IMR-90 (cell line): ENCODE measurements at regions not wholly inside any gene's neighbourhood (a gene's known extent, or its start where the extent isn't known, plus 50 kb on each side); places are given as distances from the start of the nearest gene placed in this dataset.

Experiments
- ATAC-seq: fragments of 200-7000 bp; cut with Tn5 transposase; 2 replicates; pipeline ENCODE4 v1.9.1; 2020; ENCODE audit warnings: low read depth, mild to moderate bottlenecking, moderate library complexity
- BruUV-seq: library from RNA; stranded (reverse); fragments of 400-500 nt; replicated peaks from 2 replicates; lab custom pipeline; 2021; lab: Mats Ljungman, UMichigan
- CTCF ChIA-PET: fragments of 300-600 bp; formaldehyde crosslinking; extraction: SDS; loops from one replicate; lab custom pipeline; 2021; ENCODE audit warnings: antibody characterized with exemption; lab: Yijun Ruan, JAX
- POLR2A ChIA-PET: fragments of 300-600 bp; sonication (Branson Sonifier 250); formaldehyde crosslinking; loops from one replicate; lab custom pipeline; 2022; ENCODE audit warnings: antibody characterized with exemption; ENCODE audit not compliant: unreplicated experiment; lab: Charles Lee
- DNase-seq: peaks from one replicate; pipeline ENCODE4 v3.0.0; 2013
- H2AFZ ChIP-seq: replicated peaks from 2 replicates; pipeline ENCODE3; 2013; ENCODE audit warnings: low read length, mild to moderate bottlenecking; ENCODE audit not compliant: poor library complexity
- H2AK5ac ChIP-seq: 2 replicates; pipeline ENCODE4 v1.6.1; 2013; ENCODE audit warnings: low read depth, low read length, inconsistent platforms
- H2AK9ac ChIP-seq: replicated peaks from 2 replicates; pipeline ENCODE3; 2013; ENCODE audit warnings: mild to moderate bottlenecking, low read depth, low read length, moderate library complexity; ENCODE audit not compliant: poor library complexity
- H2BK120ac ChIP-seq: 2 replicates; pipeline ENCODE4 v1.6.1; 2013; ENCODE audit warnings: low read depth, low read length, inconsistent platforms
- H2BK15ac ChIP-seq: 3 replicates; pipeline ENCODE4 v1.6.1; 2013; ENCODE audit warnings: low read depth, low read length, inconsistent platforms
- H2BK20ac ChIP-seq: 2 replicates; pipeline ENCODE4 v1.6.1; 2013; ENCODE audit warnings: low read depth, mild to moderate bottlenecking, inconsistent platforms, low read length, moderate library complexity
- H2BK5ac ChIP-seq: 2 replicates; pipeline ENCODE4 v1.6.1; 2013; ENCODE audit warnings: mild to moderate bottlenecking, low read depth, low read length, inconsistent platforms; ENCODE audit not compliant: poor library complexity, severe bottlenecking
- H3K14ac ChIP-seq: replicated peaks from 2 replicates; pipeline ENCODE4 v1.6.1; 2013; ENCODE audit warnings: low read depth, low read length, inconsistent platforms
- H3K18ac ChIP-seq: 2 replicates; pipeline ENCODE4 v1.6.1; 2013; ENCODE audit warnings: low read depth, low read length, control low read depth
- H3K23ac ChIP-seq: 2 replicates; pipeline ENCODE4 v1.6.1; 2013; ENCODE audit warnings: low read depth, low read length, inconsistent platforms
- H3K27ac ChIP-seq: 2 replicates; pipeline ENCODE4 v1.5.1; 2013; ENCODE audit warnings: mild to moderate bottlenecking, control low read depth, low read length; ENCODE audit not compliant: insufficient read depth
- H3K27me3 ChIP-seq: 2 replicates; pipeline ENCODE4 v1.6.1; 2013; ENCODE audit warnings: low read length; ENCODE audit not compliant: control insufficient read depth, insufficient read depth
- H3K36me3 ChIP-seq: 2 replicates; pipeline ENCODE4 v1.6.1; 2013; ENCODE audit warnings: low read length, mixed read lengths; ENCODE audit not compliant: control insufficient read depth, insufficient read depth
- H3K4ac ChIP-seq: 2 replicates; pipeline ENCODE4 v1.6.1; 2013; ENCODE audit warnings: low read depth, low read length, inconsistent platforms
- H3K4me1 ChIP-seq: 2 replicates; pipeline ENCODE4 v1.6.1; 2013; ENCODE audit warnings: low read length, mixed read lengths; ENCODE audit not compliant: control insufficient read depth, insufficient read depth
- H3K4me2 ChIP-seq: 2 replicates; pipeline ENCODE4 v1.6.1; 2013; ENCODE audit warnings: low read depth, mild to moderate bottlenecking, control low read depth, low read length, moderate library complexity
- H3K4me3 ChIP-seq: 2 replicates; pipeline ENCODE4 v1.5.1; 2013; ENCODE audit warnings: low read depth, mild to moderate bottlenecking, control low read depth, low read length, moderate library complexity; ENCODE audit not compliant: insufficient read depth
- H3K56ac ChIP-seq: 2 replicates; pipeline ENCODE4 v1.6.1; 2013; ENCODE audit warnings: low read length, inconsistent platforms; ENCODE audit not compliant: insufficient read depth; ENCODE audit errors: extremely low read depth
- H3K79me1 ChIP-seq, 2 experiments: 2 replicates each; pipeline ENCODE4 v1.6.1; 2013; ENCODE audit warnings: low read length in 2 of 2, inconsistent platforms in 1 of 2, low read depth in 1 of 2
- H3K9ac ChIP-seq: 2 replicates; pipeline ENCODE4 v1.6.1; 2013; ENCODE audit warnings: low read depth, low read length, control low read depth
- H3K9me1 ChIP-seq: 2 replicates; pipeline ENCODE4 v1.6.1; 2013; ENCODE audit warnings: low read length, inconsistent platforms; ENCODE audit not compliant: insufficient read depth
- H3K9me3 ChIP-seq: 2 replicates; pipeline ENCODE4 v1.6.1; 2013; ENCODE audit warnings: low read length; ENCODE audit not compliant: control insufficient read depth, insufficient read depth
- H4K20me1 ChIP-seq: 2 replicates; pipeline ENCODE4 v1.6.1; 2013; ENCODE audit warnings: low read length, inconsistent platforms; ENCODE audit not compliant: insufficient read depth
- H4K5ac ChIP-seq: 2 replicates; pipeline ENCODE4 v1.6.1; 2013; ENCODE audit warnings: mild to moderate bottlenecking, low read depth, low read length, control low read depth
- H4K8ac ChIP-seq, 2 experiments: 2 replicates each; pipeline ENCODE4 v1.6.1; 2013; ENCODE audit warnings: low read depth in 2 of 2, low read length in 2 of 2, control low read depth in 1 of 2, inconsistent platforms in 1 of 2
- H4K91ac ChIP-seq: 2 replicates; pipeline ENCODE4 v1.6.1; 2013; ENCODE audit warnings: low read depth, low read length, inconsistent platforms; ENCODE audit not compliant: insufficient read depth
- MAFK ChIP-seq: IDR thresholded peaks from 2 replicates; pipeline ENCODE4 v1.6.1; 2012; ENCODE audit warnings: low read depth, low read length, improper control_type of control experiment
- MAZ ChIP-seq: IDR thresholded peaks from 2 replicates; pipeline ENCODE4 v1.6.1; 2012; ENCODE audit warnings: low read depth, mild to moderate bottlenecking, low read length, improper control_type of control experiment, moderate library complexity, borderline replicate concordance
- MXI1 ChIP-seq: IDR thresholded peaks from 2 replicates; pipeline ENCODE4 v1.6.1; 2012; ENCODE audit warnings: low read depth, mild to moderate bottlenecking, low read length, moderate library complexity, borderline replicate concordance
- NFE2L2 ChIP-seq: fragments of 150-350 bp; IDR thresholded peaks from 2 replicates; pipeline ENCODE4 v1.6.1; 2016; ENCODE audit warnings: low read depth, mild to moderate bottlenecking, low read length
- POLR2A ChIP-seq: IDR thresholded peaks from 2 replicates; pipeline ENCODE4 v1.6.1; 2012; ENCODE audit warnings: mild to moderate bottlenecking, low read depth, low read length
- RCOR1 ChIP-seq: IDR thresholded peaks from 2 replicates; pipeline ENCODE4 v1.6.1; 2012; ENCODE audit warnings: mild to moderate bottlenecking, low read length, improper control_type of control experiment; ENCODE audit not compliant: insufficient replicate concordance
- RFX5 ChIP-seq: IDR thresholded peaks from 2 replicates; pipeline ENCODE4 v1.8.0; 2012; ENCODE audit warnings: low read depth, mild to moderate bottlenecking, low read length, moderate library complexity
- SMC3 ChIP-seq: fragments of 150-350 bp; IDR thresholded peaks from 2 replicates; pipeline ENCODE4 v1.6.1; 2016; ENCODE audit warnings: low read depth, mild to moderate bottlenecking, antibody characterized with exemption, low read length, moderate library complexity
- USF2 ChIP-seq: fragments of 150-350 bp; IDR thresholded peaks from 2 replicates; pipeline ENCODE4 v1.6.1; 2017; ENCODE audit warnings: mild to moderate bottlenecking, antibody characterized with exemption, low read length, low read depth
- WGBS, 2 experiments: methylation state at CpG; one replicate each; pipeline versions ENCODE4 v1.1.5 to v1.1.7; 2013; ENCODE audit warnings: missing lambda C conversion rate in 2 of 2; ENCODE audit not compliant: insufficient read length in 1 of 2; ENCODE audit errors: extremely low coverage in 2 of 2; 5-methylcytosine and 5-hydroxymethylcytosine counted together
- dilution Hi-C: fragments of 300-500 bp; cut with HindIII; formaldehyde crosslinking; loops from one replicate; pipeline ENCODE4 v1.14.3; 2018; ENCODE audit warnings: low sequenced_read_pairs; ENCODE audit not compliant: unreplicated experiment
- in situ Hi-C: fragments of 300-500 bp; cut with MboI; formaldehyde crosslinking; loops from 3 replicates; pipeline ENCODE4 v1.14.3; 2019; ENCODE audit warnings: low sequenced_read_pairs, inconsistent platforms, mixed read lengths
- intact Hi-C: fragments of 100-400 bp; cut with micrococcal nuclease; formaldehyde crosslinking; loops from 2 replicates; pipeline ENCODE4 v1.10.0; 2022
- TF ChIP-seq, protein P1 (sequence below): fragments of 150-350 bp; IDR thresholded peaks from 2 replicates; pipeline ENCODE4 v1.6.1; 2016; ENCODE audit warnings: low read depth, mild to moderate bottlenecking, low read length, moderate library complexity, borderline replicate concordance
- TF ChIP-seq, protein P2 (sequence below): conservative IDR thresholded peaks from 2 replicates; pipeline ENCODE4 v1.5.1; 2012; ENCODE audit warnings: mild to moderate bottlenecking, low read depth, low read length, improper control_type of control experiment

DNA sequence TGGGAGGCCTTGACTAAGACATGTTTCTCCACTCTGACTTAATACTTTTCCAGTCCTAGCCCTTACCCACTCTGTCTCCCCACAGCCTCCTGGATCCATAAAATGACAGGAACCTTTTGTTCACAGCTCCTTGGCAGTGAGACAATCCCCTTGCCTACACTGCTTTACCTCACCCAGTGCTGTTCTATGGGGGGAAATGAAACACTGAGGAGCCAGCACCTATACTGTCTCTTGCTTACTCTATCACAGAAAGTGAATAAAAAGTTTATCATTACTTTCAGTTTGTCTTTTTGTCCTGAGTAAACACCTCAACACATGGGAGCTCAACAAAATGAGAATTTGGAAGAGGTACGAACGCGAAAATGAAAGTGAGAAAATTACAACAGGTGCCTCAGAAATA is 127.2 kb upstream of the DAAM1 start:
- CTCF ChIA-PET: no interaction called here
- no peak overlapping the region for H3K56ac ChIP-seq

More for the DNA sequence above, 127.2 kb upstream of the DAAM1 start:
- H2AFZ ChIP-seq: no peak overlapping the region
- no peak for DNase-seq
- H2AK5ac ChIP-seq: no peak overlapping the region
- H3K36me3 ChIP-seq: no peaks in the 10 kb centered on the region
- no peak overlapping the region for H4K8ac ChIP-seq
- POLR2A ChIA-PET: interaction anchor here (0.6 kb wide), 1 partner anchor 447 kb away, joined by 5 read pairs; no protein-coding TSS in a partner anchor
- no peak overlapping the region for H3K27ac ChIP-seq
- no peak overlapping the region for H2BK15ac ChIP-seq
- intact Hi-C loops (no loop called here), dilution Hi-C loops (no loop called here), in situ Hi-C loops (no loop called here)
- H3K23ac ChIP-seq: no peak overlapping the region
- H3K27me3 ChIP-seq: no peaks in the 10 kb centered on the region
- BruUV-seq: no TSS peak
- ATAC-seq: no peak
- no peak overlapping the region for H3K4me3 ChIP-seq
- no peak overlapping the region for H3K4ac ChIP-seq
- no peak overlapping the region for H2AK9ac ChIP-seq
- no peak overlapping the region for H2BK120ac ChIP-seq
- no peaks in the 10 kb centered on the region for H4K20me1 ChIP-seq
- no peaks in the 10 kb centered on the region for H3K4me1 ChIP-seq
- no peak overlapping the region for H3K14ac ChIP-seq
- H3K18ac ChIP-seq: no peak overlapping the region
- no peak overlapping the region for H2BK20ac ChIP-seq
- H3K9ac ChIP-seq: no peak overlapping the region
- no peak overlapping the region for H2BK5ac ChIP-seq
- H3K4me2 ChIP-seq: no peak overlapping the region
- no CpG with 5 or more reads among the region's 3 CpGs for WGBS, 2 experiments
- TF ChIP-seq USF2: no peak
- no peak for TF ChIP-seq SMC3
- TF ChIP-seq RCOR1: no peak
- TF ChIP-seq POLR2A: no peak
- TF ChIP-seq, protein P1, sequence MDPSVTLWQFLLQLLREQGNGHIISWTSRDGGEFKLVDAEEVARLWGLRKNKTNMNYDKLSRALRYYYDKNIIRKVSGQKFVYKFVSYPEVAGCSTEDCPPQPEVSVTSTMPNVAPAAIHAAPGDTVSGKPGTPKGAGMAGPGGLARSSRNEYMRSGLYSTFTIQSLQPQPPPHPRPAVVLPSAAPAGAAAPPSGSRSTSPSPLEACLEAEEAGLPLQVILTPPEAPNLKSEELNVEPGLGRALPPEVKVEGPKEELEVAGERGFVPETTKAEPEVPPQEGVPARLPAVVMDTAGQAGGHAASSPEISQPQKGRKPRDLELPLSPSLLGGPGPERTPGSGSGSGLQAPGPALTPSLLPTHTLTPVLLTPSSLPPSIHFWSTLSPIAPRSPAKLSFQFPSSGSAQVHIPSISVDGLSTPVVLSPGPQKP: no peak
- TF ChIP-seq, protein P2, sequence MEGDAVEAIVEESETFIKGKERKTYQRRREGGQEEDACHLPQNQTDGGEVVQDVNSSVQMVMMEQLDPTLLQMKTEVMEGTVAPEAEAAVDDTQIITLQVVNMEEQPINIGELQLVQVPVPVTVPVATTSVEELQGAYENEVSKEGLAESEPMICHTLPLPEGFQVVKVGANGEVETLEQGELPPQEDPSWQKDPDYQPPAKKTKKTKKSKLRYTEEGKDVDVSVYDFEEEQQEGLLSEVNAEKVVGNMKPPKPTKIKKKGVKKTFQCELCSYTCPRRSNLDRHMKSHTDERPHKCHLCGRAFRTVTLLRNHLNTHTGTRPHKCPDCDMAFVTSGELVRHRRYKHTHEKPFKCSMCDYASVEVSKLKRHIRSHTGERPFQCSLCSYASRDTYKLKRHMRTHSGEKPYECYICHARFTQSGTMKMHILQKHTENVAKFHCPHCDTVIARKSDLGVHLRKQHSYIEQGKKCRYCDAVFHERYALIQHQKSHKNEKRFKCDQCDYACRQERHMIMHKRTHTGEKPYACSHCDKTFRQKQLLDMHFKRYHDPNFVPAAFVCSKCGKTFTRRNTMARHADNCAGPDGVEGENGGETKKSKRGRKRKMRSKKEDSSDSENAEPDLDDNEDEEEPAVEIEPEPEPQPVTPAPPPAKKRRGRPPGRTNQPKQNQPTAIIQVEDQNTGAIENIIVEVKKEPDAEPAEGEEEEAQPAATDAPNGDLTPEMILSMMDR: no peak
- TF ChIP-seq MAFK: no peak
- no peak for TF ChIP-seq MXI1
- no peak for TF ChIP-seq MAZ
- TF ChIP-seq NFE2L2: no peak
- TF ChIP-seq RFX5: no peak
- H3K79me1 ChIP-seq: no peaks in the 10 kb centered on the region
- no peaks in the 10 kb centered on the region for H3K9me1 ChIP-seq
- H4K5ac ChIP-seq: no peak overlapping the region
- H3K9me3 ChIP-seq: peaks cover 4% of the 10 kb centered on the region
- H4K91ac ChIP-seq: no peak overlapping the region
